Right lobe of liver (tissue), 4 donors: ENCODE measurements at regions not wholly inside any gene's neighbourhood (a gene's known extent, or its start where the extent isn't known, plus 50 kb on each side); places are given as distances from the start of the nearest gene placed in this dataset.

Experiments used
- POLR2A ChIP-seq: fragments of 450-650 bp; IDR thresholded peaks from one replicate; pipeline ENCODE4 v1.6.1; 2017; ENCODE audit warnings: antibody characterized with exemption, mild to moderate bottlenecking
- TF ChIP-seq, protein P1 (sequence below), 4 donors: fragments of 200-600 bp in 3 of 4; fragments of 450-650 bp in 1 of 4; IDR thresholded peaks; one replicate each; pipeline versions ENCODE4 v1.5.1 to v1.8.0; 2016 to 2022; ENCODE audit warnings: antibody characterized with exemption in 4 of 4, mild to moderate bottlenecking in 2 of 4
- donor health status: DM: no; HTN: no; CAD: no.
- donor health status: DM: no; HTN: no; CAD: no.
- donor health status: DM: no; HTN: yes; CAD: no.

DNA sequence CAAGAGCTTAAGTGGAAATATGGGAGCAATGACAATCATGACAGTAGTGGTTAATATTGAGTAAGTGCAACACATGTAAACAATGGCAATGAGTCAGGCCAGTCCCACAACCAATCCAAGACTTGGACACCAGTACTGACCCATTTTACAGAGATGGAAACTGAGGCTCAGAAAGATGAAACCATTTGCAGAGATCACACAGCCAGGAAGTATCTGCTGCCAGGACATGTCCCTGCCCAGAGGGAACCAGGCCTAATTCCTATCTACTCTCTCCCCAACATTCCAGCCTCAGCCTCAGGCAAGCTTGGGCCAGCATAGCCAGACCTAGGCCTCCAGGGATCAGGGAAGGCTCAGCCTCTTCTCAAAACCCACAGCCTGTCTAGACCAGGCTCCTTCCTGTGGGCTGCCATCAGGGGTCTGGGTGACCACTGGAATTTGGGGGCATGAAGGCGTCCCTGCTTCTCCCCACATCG, 395.1 kb downstream of the MN1 start:
- no peak for TF ChIP-seq POLR2A
- TF ChIP-seq, protein P1, sequence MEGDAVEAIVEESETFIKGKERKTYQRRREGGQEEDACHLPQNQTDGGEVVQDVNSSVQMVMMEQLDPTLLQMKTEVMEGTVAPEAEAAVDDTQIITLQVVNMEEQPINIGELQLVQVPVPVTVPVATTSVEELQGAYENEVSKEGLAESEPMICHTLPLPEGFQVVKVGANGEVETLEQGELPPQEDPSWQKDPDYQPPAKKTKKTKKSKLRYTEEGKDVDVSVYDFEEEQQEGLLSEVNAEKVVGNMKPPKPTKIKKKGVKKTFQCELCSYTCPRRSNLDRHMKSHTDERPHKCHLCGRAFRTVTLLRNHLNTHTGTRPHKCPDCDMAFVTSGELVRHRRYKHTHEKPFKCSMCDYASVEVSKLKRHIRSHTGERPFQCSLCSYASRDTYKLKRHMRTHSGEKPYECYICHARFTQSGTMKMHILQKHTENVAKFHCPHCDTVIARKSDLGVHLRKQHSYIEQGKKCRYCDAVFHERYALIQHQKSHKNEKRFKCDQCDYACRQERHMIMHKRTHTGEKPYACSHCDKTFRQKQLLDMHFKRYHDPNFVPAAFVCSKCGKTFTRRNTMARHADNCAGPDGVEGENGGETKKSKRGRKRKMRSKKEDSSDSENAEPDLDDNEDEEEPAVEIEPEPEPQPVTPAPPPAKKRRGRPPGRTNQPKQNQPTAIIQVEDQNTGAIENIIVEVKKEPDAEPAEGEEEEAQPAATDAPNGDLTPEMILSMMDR (IDR thresholded peaks at IDR 0.05): no peak
